Loucy (cell line): ENCODE measurements at regions not wholly inside any gene's neighbourhood (a gene's known extent, or its start where the extent isn't known, plus 50 kb on each side); places are given as distances from the start of the nearest gene placed in this dataset.

Experiments
- H2AFZ ChIP-seq: fragments of 200-600 bp; sonication (generic); 2 replicates; pipeline ENCODE4 v1.6.0; 2016; ENCODE audit warnings: antibody characterized with exemption, mild to moderate bottlenecking, low read length, moderate library complexity
- H3F3A ChIP-seq: fragments of 200-600 bp; 2 replicates; pipeline ENCODE4 v1.6.0; 2016; ENCODE audit warnings: antibody characterized with exemption, low read depth, mild to moderate bottlenecking
- H3K27me3 ChIP-seq: fragments of 200-600 bp; sonication (generic); 2 replicates; pipeline ENCODE4 v1.6.1; 2014; ENCODE audit warnings: low read length, mild to moderate bottlenecking; ENCODE audit not compliant: insufficient read depth, poor library complexity, severe bottlenecking
- H3K36me3 ChIP-seq: fragments of 200-600 bp; sonication (generic); 2 replicates; pipeline ENCODE4 v1.6.1; 2016; ENCODE audit warnings: low read length; ENCODE audit not compliant: insufficient read depth
- H3K4me1 ChIP-seq: fragments of 200-600 bp; sonication (generic); 2 replicates; pipeline ENCODE4 v1.5.1; 2014; ENCODE audit warnings: low read length, mild to moderate bottlenecking; ENCODE audit not compliant: insufficient read depth, poor library complexity, severe bottlenecking
- H3K4me2 ChIP-seq: fragments of 200-600 bp; sonication (generic); 2 replicates; pipeline ENCODE4 v1.6.0; 2014; ENCODE audit warnings: antibody characterized with exemption, low read length, low read depth, mild to moderate bottlenecking; ENCODE audit not compliant: poor library complexity, severe bottlenecking
- H3K4me3 ChIP-seq: fragments of 200-600 bp; sonication (generic); 2 replicates; pipeline ENCODE4 v1.5.1; 2014; ENCODE audit warnings: low read length, mild to moderate bottlenecking, mixed read lengths; ENCODE audit not compliant: poor library complexity, severe bottlenecking
- H3K79me2 ChIP-seq: fragments of 200-600 bp; sonication (generic); 2 replicates; pipeline ENCODE4 v1.6.1; 2014; ENCODE audit warnings: low read length; ENCODE audit not compliant: insufficient read depth
- H3K9ac ChIP-seq: fragments of 200-600 bp; sonication (generic); 2 replicates; pipeline ENCODE4 v1.6.0; 2014; ENCODE audit warnings: mild to moderate bottlenecking, low read depth, low read length, moderate library complexity; ENCODE audit not compliant: poor library complexity, severe bottlenecking
- H3K9me2 ChIP-seq: fragments of 200-600 bp; sonication (generic); replicated peaks from 2 replicates; pipeline ENCODE4 v1.6.1; 2016; ENCODE audit warnings: low read depth, low read length, mixed read lengths
- H3K9me3 ChIP-seq: fragments of 200-600 bp; sonication (generic); 2 replicates; pipeline ENCODE4 v1.6.1; 2014; ENCODE audit warnings: mild to moderate bottlenecking, antibody characterized with exemption, low read length, low read depth; ENCODE audit not compliant: insufficient read depth
- H4K20me1 ChIP-seq: fragments of 200-600 bp; sonication (generic); 2 replicates; pipeline ENCODE4 v1.6.0; 2014; ENCODE audit warnings: antibody characterized with exemption, low read length, mild to moderate bottlenecking; ENCODE audit not compliant: insufficient read depth, poor library complexity, severe bottlenecking
- CTCF ChIP-seq: fragments of 200-600 bp; sonication (generic); conservative IDR thresholded peaks from 2 replicates; pipeline ENCODE4 v1.5.1; 2014; ENCODE audit warnings: mild to moderate bottlenecking, antibody characterized with exemption, low read length
- EZH2phosphoT487 ChIP-seq: fragments of 200-600 bp; IDR thresholded peaks from 2 replicates; pipeline ENCODE4 v1.6.1; 2018; ENCODE audit warnings: antibody characterized with exemption, mild to moderate bottlenecking, moderate library complexity, borderline replicate concordance

- Histone ChIP-seq H3K4me3 (no peak overlapping the region), H4K20me1 (no peaks in the 10 kb centered on the region), H3K79me2 (no peaks in the 10 kb centered on the region), H3K9ac (no peak overlapping the region), H2AFZ (no peak overlapping the region), H3K27me3 (no peaks in the 10 kb centered on the region), H3K9me2 (no peaks in the 10 kb centered on the region), H3F3A (no peaks in the 10 kb centered on the region), H3K4me1 (no peaks in the 10 kb centered on the region), H3K4me2 (no peak overlapping the region), H3K36me3 (no peaks in the 10 kb centered on the region), H3K9me3 (no peaks in the 10 kb centered on the region)
- no peak for TF ChIP-seq CTCF
- TF ChIP-seq EZH2phosphoT487 = no peak
These were observed 256.5 kb upstream of the AGTR1 start for GRCh38 chr3:148441191-148441590.

GRCh38 chr3:148450819-148451218 lies 246.9 kb upstream of the AGTR1 start:
- H3K4me1 ChIP-seq = peaks cover 4% of the 10 kb centered on the region
- H3F3A ChIP-seq = no peaks in the 10 kb centered on the region
- H3K9me2 ChIP-seq = no peaks in the 10 kb centered on the region
- peak overlapping the region; percentile 31 for H3K9ac ChIP-seq
- H3K27me3 ChIP-seq = no peaks in the 10 kb centered on the region
- H2AFZ ChIP-seq = peak overlapping the region; percentile 70
- no peaks in the 10 kb centered on the region for H3K36me3 ChIP-seq
- peak overlapping the region; percentile 28 for H3K4me2 ChIP-seq
- H4K20me1 ChIP-seq = no peaks in the 10 kb centered on the region
- no peaks in the 10 kb centered on the region for H3K79me2 ChIP-seq
- no peaks in the 10 kb centered on the region for H3K9me3 ChIP-seq
- peak overlapping the region; percentile 23 for H3K4me3 ChIP-seq
- no peak for TF ChIP-seq EZH2phosphoT487
- TF ChIP-seq CTCF = no peak

GRCh38 chr3:148451969-148452368 lies 245.7 kb upstream of the AGTR1 start:
- no peaks in the 10 kb centered on the region for H3K79me2 ChIP-seq
- H3K4me2 ChIP-seq = no peak overlapping the region
- no peaks in the 10 kb centered on the region for H3F3A ChIP-seq
- H3K9me3 ChIP-seq = no peaks in the 10 kb centered on the region
- H3K4me3 ChIP-seq = no peak overlapping the region
- H3K9ac ChIP-seq = no peak overlapping the region
- peaks cover 4% of the 10 kb centered on the region for H3K4me1 ChIP-seq
- no peak for TF ChIP-seq EZH2phosphoT487
- no peak for TF ChIP-seq CTCF
- H4K20me1 ChIP-seq = no peaks in the 10 kb centered on the region
- no peaks in the 10 kb centered on the region for H3K9me2 ChIP-seq
- H2AFZ ChIP-seq = no peak overlapping the region
- H3K27me3 ChIP-seq = no peaks in the 10 kb centered on the region
- H3K36me3 ChIP-seq = no peaks in the 10 kb centered on the region
